GM18858 (cell line): ENCODE measurements at regions not wholly inside any gene's neighbourhood (a gene's known extent, or its start where the extent isn't known, plus 50 kb on each side); places are given as distances from the start of the nearest gene placed in this dataset.

Experiments
- ATAC-seq: cut with Tn5 transposase; IDR thresholded peaks from one replicate; pipeline ENCODE4 v1.9.1; 2021; ENCODE audit not compliant: unreplicated experiment

- ATAC-seq: peak; percentile 70
Observed at GRCh38 chr9:6703898-6704639, 53.7 kb upstream of the KDM4C start.

- no peak for ATAC-seq
Observed at GRCh38 chr9:6702707-6703106, 55.1 kb upstream of the KDM4C start.

GRCh38 chr9:6696178-6696577 is 50.6 kb upstream of the GLDC start:
- no peak for ATAC-seq

- ATAC-seq: no peak
Observed at GRCh38 chr9:6695121-6695814, 49.7 kb upstream of the GLDC start.
